ENCODE measurements at regions not wholly inside any gene's neighbourhood (a gene's known extent, or its start where the extent isn't known, plus 50 kb on each side); places are given as distances from the start of the nearest gene placed in this dataset.

DNA sequence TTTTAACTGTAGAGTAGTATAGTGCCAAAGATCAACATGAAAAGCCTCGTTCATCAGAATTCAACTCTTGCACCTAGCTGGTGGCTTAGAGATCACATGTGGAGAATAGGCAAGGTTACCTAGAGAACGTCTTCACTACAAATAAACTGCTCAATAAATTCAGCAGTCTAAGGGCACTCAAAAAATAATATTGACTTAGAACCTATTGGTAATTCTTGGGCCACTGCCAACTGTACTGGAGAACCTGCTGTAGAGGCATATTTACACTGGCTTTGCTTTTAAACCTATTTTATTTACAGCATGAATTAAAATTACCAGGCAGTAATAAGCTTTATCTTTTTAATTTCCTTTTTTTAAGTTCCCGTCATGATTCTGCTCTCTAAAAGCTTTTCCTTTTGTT lies 343.7 kb downstream of the PDHA2 start:
- H3K27me3 ChIP-seq (ENCODE audit: control insufficient read depth, extremely low read depth, insufficient read depth, low read length) = no peaks in the 10 kb centered on the region
- no peaks in the 10 kb centered on the region for H3K36me3 ChIP-seq (ENCODE audit: control insufficient read depth in 2 of 2, extremely low read depth in 1 of 2, insufficient read depth in 2 of 2, low read length in 2 of 2)
- dilution Hi-C loops (cut with MboI; ENCODE audit: extremely low pct_ligation_motif_present, low sequenced_read_pairs) = no loop called here
- H4K20me1 ChIP-seq (ENCODE audit: control insufficient read depth, extremely low read depth, insufficient read depth, low read length) = no peaks in the 10 kb centered on the region
- H3K9me3 ChIP-seq (ENCODE audit: control insufficient read depth, low read depth, low read length) = no peaks in the 10 kb centered on the region
- H3K27ac ChIP-seq (ENCODE audit: control insufficient read depth, insufficient read depth, low read length) = no peak overlapping the region
- TF ChIP-seq EZH2 (IDR thresholded peaks at IDR 0.05; ENCODE audit: low read length) (no peak), CTCF (optimal IDR thresholded peaks at IDR 0.05 in 1 of 3, IDR thresholded peaks at IDR 0.05 in 1 of 3, conservative IDR thresholded peaks at IDR 0.05 in 1 of 3; ENCODE audit: extremely low read depth in 1 of 3, insufficient read depth in 2 of 3, low read length in 3 of 3) (no peak)
- no peak for FAIRE-seq
- DNase-seq (ENCODE audit: low read depth, low spot score) = no peak
- H3K79me2 ChIP-seq (ENCODE audit: control insufficient read depth, insufficient read depth, low read length) = no peaks in the 10 kb centered on the region
- H3K9ac ChIP-seq (ENCODE audit: control insufficient read depth, extremely low read depth, insufficient read depth, low read length) = no peak overlapping the region
- H3K4me3 ChIP-seq (ENCODE audit: control insufficient read depth in 2 of 3, extremely low read depth in 1 of 3, insufficient read depth in 2 of 3, low read depth in 1 of 3, low read length in 3 of 3) = no peak overlapping the region
- no peak overlapping the region for H2AFZ ChIP-seq (ENCODE audit: control insufficient read depth, low read length)
- H3K4me1 ChIP-seq (ENCODE audit: control insufficient read depth, extremely low read depth, insufficient read depth, low read length) = no peaks in the 10 kb centered on the region
- H3K9me1 ChIP-seq (ENCODE audit: control insufficient read depth, extremely low read depth, insufficient read depth, low read length) = no peaks in the 10 kb centered on the region
- H3K4me2 ChIP-seq (ENCODE audit: control insufficient read depth, extremely low read depth, insufficient read depth, low read depth, low read length) = no peak overlapping the region

- H4K20me1 ChIP-seq (ENCODE audit: control insufficient read depth, extremely low read depth, insufficient read depth, low read length) = no peaks in the 10 kb centered on the region
- FAIRE-seq (no peak), DNase-seq (ENCODE audit: low read depth, low spot score) (no peak)
- H3K4me2 ChIP-seq (ENCODE audit: control insufficient read depth, extremely low read depth, insufficient read depth, low read depth, low read length) = no peak overlapping the region
- no peak overlapping the region for H3K9ac ChIP-seq (ENCODE audit: control insufficient read depth, extremely low read depth, insufficient read depth, low read length)
- H3K36me3 ChIP-seq (ENCODE audit: control insufficient read depth in 2 of 2, extremely low read depth in 1 of 2, insufficient read depth in 2 of 2, low read length in 2 of 2) = no peaks in the 10 kb centered on the region
- H3K4me1 ChIP-seq (ENCODE audit: control insufficient read depth, extremely low read depth, insufficient read depth, low read length) = no peaks in the 10 kb centered on the region
- no peak overlapping the region for H2AFZ ChIP-seq (ENCODE audit: control insufficient read depth, low read length)
- no peaks in the 10 kb centered on the region for H3K9me1 ChIP-seq (ENCODE audit: control insufficient read depth, extremely low read depth, insufficient read depth, low read length)
- H3K9me3 ChIP-seq (ENCODE audit: control insufficient read depth, low read depth, low read length) = no peaks in the 10 kb centered on the region
- H3K27ac ChIP-seq (ENCODE audit: control insufficient read depth, insufficient read depth, low read length) = no peak overlapping the region
- no peak overlapping the region for H3K4me3 ChIP-seq (ENCODE audit: control insufficient read depth in 2 of 3, extremely low read depth in 1 of 3, insufficient read depth in 2 of 3, low read depth in 1 of 3, low read length in 3 of 3)
- dilution Hi-C loops (cut with MboI; ENCODE audit: extremely low pct_ligation_motif_present, low sequenced_read_pairs) = no loop called here
- no peaks in the 10 kb centered on the region for H3K79me2 ChIP-seq (ENCODE audit: control insufficient read depth, insufficient read depth, low read length)
- no peak for TF ChIP-seq CTCF (optimal IDR thresholded peaks at IDR 0.05 in 1 of 3, IDR thresholded peaks at IDR 0.05 in 1 of 3, conservative IDR thresholded peaks at IDR 0.05 in 1 of 3; ENCODE audit: extremely low read depth in 1 of 3, insufficient read depth in 2 of 3, low read length in 3 of 3)
- no peak for TF ChIP-seq EZH2 (IDR thresholded peaks at IDR 0.05; ENCODE audit: low read length)
- no peaks in the 10 kb centered on the region for H3K27me3 ChIP-seq (ENCODE audit: control insufficient read depth, extremely low read depth, insufficient read depth, low read length)
Measured at GRCh38 chr4:96186593-96186992, 346.7 kb downstream of the PDHA2 start.

Measured in keratinocyte (primary cell).